GM12865 (cell line): ENCODE measurements at regions not wholly inside any gene's neighbourhood (a gene's known extent, or its start where the extent isn't known, plus 50 kb on each side); places are given as distances from the start of the nearest gene placed in this dataset.

Source experiments
- DNase-seq: peaks from one replicate; pipeline ENCODE4 v3.0.0; 2010; ENCODE audit warnings: low read depth
- H3K4me3 ChIP-seq: 2 replicates; pipeline ENCODE4 v1.5.1; 2011; ENCODE audit warnings: mild to moderate bottlenecking, low read depth, low read length, control low read depth
- TF ChIP-seq, protein P1 (sequence below): IDR thresholded peaks from 2 replicates; pipeline ENCODE4 v1.5.1; 2011; ENCODE audit warnings: low read length, control low read depth, low read depth, inconsistent platforms; ENCODE audit not compliant: insufficient read depth; ENCODE audit errors: missing control alignments

DNA sequence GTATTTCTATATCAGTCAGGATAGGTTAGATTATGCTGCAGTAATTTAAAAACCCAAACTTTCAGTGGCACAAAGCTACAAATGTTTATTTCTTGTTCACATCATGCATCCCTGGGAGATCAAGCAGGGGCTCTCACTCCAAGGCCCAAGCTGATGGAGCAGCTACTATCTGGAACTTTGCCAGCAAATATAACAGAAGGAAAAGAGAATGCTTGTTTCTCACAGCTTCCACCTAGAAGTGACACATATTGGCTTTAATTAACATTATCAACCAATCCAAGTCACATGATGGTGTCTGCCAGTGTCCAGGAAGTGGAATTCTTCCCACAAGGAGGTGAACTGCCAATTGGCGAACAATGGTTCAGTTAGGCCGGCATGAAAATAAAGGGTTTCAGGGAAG is 306.9 kb downstream of the BCL11A start:
- DNase-seq: no peak
- TF ChIP-seq, protein P1, sequence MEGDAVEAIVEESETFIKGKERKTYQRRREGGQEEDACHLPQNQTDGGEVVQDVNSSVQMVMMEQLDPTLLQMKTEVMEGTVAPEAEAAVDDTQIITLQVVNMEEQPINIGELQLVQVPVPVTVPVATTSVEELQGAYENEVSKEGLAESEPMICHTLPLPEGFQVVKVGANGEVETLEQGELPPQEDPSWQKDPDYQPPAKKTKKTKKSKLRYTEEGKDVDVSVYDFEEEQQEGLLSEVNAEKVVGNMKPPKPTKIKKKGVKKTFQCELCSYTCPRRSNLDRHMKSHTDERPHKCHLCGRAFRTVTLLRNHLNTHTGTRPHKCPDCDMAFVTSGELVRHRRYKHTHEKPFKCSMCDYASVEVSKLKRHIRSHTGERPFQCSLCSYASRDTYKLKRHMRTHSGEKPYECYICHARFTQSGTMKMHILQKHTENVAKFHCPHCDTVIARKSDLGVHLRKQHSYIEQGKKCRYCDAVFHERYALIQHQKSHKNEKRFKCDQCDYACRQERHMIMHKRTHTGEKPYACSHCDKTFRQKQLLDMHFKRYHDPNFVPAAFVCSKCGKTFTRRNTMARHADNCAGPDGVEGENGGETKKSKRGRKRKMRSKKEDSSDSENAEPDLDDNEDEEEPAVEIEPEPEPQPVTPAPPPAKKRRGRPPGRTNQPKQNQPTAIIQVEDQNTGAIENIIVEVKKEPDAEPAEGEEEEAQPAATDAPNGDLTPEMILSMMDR: no peak
- no peak overlapping the region for H3K4me3 ChIP-seq

DNA sequence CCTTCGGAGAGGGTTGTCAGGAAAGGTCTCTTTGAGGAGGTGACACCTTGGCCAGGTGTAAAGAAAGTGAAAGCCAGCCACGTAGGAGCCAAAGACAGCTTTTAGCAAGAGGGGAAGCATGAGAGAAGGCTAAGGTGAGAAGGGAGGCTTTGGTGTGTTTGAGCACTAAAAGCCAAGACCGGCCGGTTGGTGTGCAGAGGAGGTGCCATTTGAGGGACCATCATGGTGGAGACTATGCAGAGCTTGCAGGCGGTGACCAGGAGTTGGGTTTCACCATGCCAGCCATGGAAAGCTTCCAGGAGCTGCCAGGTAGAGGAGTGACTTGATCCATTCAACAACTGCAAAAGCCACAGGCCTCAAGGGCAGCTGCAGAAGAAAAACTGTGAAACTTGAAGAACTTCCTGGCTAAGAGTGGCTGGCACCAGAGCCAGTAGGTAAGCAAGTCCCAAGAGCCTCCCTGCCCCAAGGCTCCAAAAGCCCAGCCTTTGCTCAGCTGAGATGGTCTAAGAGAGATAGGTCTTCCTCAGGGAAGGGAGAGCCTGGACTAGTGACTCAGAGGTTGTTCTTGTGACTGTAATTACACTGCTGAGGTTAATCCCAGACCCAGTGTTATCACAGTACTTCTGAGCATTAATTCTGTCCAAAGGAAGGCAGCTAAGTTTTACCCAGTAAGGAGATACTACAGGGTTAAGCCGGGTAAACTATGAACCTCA is 319.0 kb downstream of the BCL11A start:
- DNase-seq: no peak
- no peak overlapping the region for H3K4me3 ChIP-seq
- TF ChIP-seq, protein P1: no peak

DNA sequence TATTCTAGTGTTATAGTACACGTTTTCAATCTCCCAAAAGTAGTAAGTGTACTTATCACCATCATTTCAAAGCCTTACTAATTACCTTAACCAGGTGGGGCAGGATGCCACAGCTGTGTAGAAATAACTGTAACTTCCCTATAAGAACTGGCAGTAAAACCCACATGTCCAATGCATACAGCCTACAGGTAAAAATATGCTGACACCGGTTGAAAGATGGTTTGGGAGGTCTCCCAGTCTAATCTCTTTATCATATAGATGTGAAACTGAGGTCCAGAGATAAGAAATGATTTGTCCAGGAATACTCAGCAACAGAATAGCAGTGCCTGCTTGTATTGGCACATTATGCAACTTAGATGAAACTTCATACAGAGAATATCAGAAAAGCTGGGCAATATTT is 322.9 kb downstream of the BCL11A start:
- no peak overlapping the region for H3K4me3 ChIP-seq
- TF ChIP-seq, protein P1: no peak
- no peak for DNase-seq

DNA sequence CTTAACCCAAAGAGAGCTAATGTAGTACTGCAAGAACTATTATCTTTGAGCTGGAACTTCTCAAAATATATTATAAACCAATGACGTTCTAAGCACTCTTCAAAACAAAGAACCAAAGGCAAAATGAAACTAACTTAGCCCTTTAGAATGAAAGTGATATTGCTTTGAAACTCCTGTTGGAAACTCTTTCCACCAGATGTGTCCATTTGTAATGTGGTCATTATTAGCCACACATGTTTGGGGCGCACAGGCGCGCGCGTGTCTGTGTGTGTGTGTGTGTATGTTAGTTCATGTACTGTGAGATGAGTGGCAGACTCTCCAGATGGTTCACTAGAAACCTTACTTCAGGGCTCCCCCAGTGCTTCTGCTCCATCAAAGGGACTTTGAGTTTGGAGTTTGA is 323.4 kb downstream of the BCL11A start:
- TF ChIP-seq, protein P1: no peak
- H3K4me3 ChIP-seq: no peak overlapping the region
- DNase-seq: peak; percentile 25

DNA sequence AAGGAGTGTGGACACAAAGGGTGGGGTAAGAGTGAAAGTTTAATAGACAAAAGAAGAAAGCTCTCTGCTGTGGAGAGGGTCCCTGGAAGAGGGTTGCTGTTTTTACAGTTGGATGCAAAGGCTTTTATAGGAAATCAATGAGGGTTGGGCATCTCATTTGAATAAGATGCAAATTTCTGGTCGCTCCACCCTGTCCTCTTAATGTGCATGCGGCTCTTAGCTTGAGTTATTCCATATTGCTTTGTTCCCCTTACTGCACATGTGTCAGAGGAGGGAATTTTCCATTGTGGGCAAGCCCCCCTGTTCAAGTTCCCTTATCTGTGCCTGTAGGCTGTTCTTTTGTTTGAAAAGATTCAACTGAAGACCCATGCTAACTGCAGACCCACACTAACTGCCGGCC is 326.5 kb downstream of the BCL11A start:
- TF ChIP-seq, protein P1: no peak
- DNase-seq: no peak

DNA sequence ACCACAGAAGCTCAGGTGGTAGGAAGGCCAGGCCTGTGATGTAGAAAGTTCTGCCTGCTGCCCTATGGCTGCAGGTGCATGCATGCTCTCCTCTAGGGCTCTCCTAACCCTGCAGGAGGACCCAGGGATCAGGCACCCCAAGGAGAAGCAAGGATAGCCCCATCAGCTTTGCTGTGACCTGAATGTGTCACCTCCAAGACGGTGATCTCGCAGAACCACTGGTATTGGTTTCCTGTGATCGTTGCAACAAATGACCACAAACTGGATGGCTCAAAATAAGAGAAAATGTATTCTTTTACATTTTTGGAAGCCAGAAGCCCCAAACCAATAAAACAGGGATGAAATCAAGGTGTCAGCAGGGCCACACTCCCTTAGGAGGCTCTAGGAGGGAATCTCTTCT is 327.3 kb downstream of the BCL11A start:
- no peak for DNase-seq
- TF ChIP-seq, protein P1: no peak
- no peak overlapping the region for H3K4me3 ChIP-seq

More for the DNA sequence above, 326.5 kb downstream of the BCL11A start:
- H3K4me3 ChIP-seq: no peak overlapping the region

DNA sequence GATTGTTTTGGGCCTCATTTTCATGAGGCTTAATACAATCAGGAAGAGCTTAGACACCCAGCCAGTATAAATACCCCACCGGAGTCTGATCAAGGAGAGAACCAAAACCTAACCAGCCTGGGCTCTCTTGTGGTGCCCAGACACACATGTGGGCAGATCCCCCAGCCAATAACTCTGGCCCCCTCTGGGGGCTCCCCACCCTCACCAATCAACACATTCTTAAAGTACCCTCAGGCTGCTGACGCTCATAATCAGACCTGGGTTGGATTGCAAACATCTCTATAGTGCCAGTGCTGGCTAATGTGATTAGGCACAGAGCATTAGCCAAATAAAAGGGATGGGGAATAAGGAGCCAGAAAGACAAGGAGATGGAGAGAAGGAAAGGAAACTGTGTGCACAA is 329.6 kb downstream of the BCL11A start:
- no peak for DNase-seq
- TF ChIP-seq, protein P1: no peak
- H3K4me3 ChIP-seq: no peak overlapping the region
